ENCODE measurements at regions not wholly inside any gene's neighbourhood (a gene's known extent, or its start where the extent isn't known, plus 50 kb on each side); places are given as distances from the start of the nearest gene placed in this dataset.

- TF ChIP-seq CHD7 (IDR thresholded peaks at IDR 0.05; ENCODE audit: insufficient replicate concordance, low read length) (no peak), RFX5 (IDR thresholded peaks at IDR 0.05; ENCODE audit: borderline replicate concordance, low read depth, low read length) (no peak), JUND (IDR thresholded peaks at IDR 0.05; ENCODE audit: low read length) (no peak), NANOG (IDR thresholded peaks at IDR 0.05; ENCODE audit: insufficient read depth, low read depth, low read length, poor library complexity, severe bottlenecking) (no peak), HDAC2 (IDR thresholded peaks at IDR 0.05; ENCODE audit: borderline replicate concordance in 1 of 2, low read depth in 2 of 2, low read length in 2 of 2) (no peak), FOSL1 (IDR thresholded peaks at IDR 0.05; ENCODE audit: insufficient read depth, low read depth, low read length) (no peak), CHD2 (IDR thresholded peaks at IDR 0.05; ENCODE audit: low read length) (no peak), TAF7 (optimal IDR thresholded peaks at IDR 0.05; ENCODE audit: borderline replicate concordance, low read depth, low read length) (no peak)
Observed at GRCh38 chr9:708551-709432, 132.7 kb upstream of the DMRT1 start (continued).

Data from H1 (cell line).